HEK293T (cell line): ENCODE measurements at regions not wholly inside any gene's neighbourhood (a gene's known extent, or its start where the extent isn't known, plus 50 kb on each side); places are given as distances from the start of the nearest gene placed in this dataset.

ENCODE experiments used
- ARNT ChIP-seq: fragments of 450-650 bp; IDR thresholded peaks from 2 replicates; pipeline ENCODE4 v1.6.1; 2017; ENCODE audit warnings: mild to moderate bottlenecking
- BHLHE40 ChIP-seq: fragments of 450-650 bp; IDR thresholded peaks from 2 replicates; pipeline ENCODE4 v1.6.1; 2016; ENCODE audit warnings: mild to moderate bottlenecking, moderate library complexity, borderline replicate concordance
- CTBP1 ChIP-seq: fragments of 450-650 bp; IDR thresholded peaks from 2 replicates; pipeline ENCODE4 v1.6.1; 2016; ENCODE audit warnings: borderline replicate concordance
- ELF4 ChIP-seq: fragments of 450-650 bp; IDR thresholded peaks from 2 replicates; pipeline ENCODE4 v1.6.1; 2017; ENCODE audit warnings: antibody characterized with exemption
- FOXA1 ChIP-seq: fragments of 450-650 bp; IDR thresholded peaks from 2 replicates; pipeline ENCODE4 v1.6.1; 2016; ENCODE audit warnings: mild to moderate bottlenecking
- FOXK2 ChIP-seq: fragments of 450-650 bp; IDR thresholded peaks from 2 replicates; pipeline ENCODE4 v1.6.1; 2016; ENCODE audit warnings: mild to moderate bottlenecking
- FOXM1 ChIP-seq: fragments of 450-650 bp; IDR thresholded peaks from 2 replicates; pipeline ENCODE4 v1.6.1; 2017; ENCODE audit warnings: mild to moderate bottlenecking, borderline replicate concordance
- LEF1 ChIP-seq: fragments of 450-650 bp; IDR thresholded peaks from 2 replicates; pipeline ENCODE4 v1.6.1; 2017; ENCODE audit warnings: mild to moderate bottlenecking, borderline replicate concordance
- NFRKB ChIP-seq: fragments of 450-650 bp; IDR thresholded peaks from 2 replicates; pipeline ENCODE4 v1.6.1; 2016; ENCODE audit warnings: mild to moderate bottlenecking, moderate library complexity
- SP1 ChIP-seq: fragments of 450-650 bp; IDR thresholded peaks from 2 replicates; pipeline ENCODE4 v1.6.1; 2017
- SUZ12 ChIP-seq: fragments of 450-650 bp; IDR thresholded peaks from 2 replicates; pipeline ENCODE4 v1.6.1; 2016; ENCODE audit warnings: mild to moderate bottlenecking
- TARDBP ChIP-seq: fragments of 450-650 bp; IDR thresholded peaks from 2 replicates; pipeline ENCODE4 v1.6.1; 2016
- ZNF384 ChIP-seq: fragments of 450-650 bp; IDR thresholded peaks from 2 replicates; pipeline ENCODE4 v1.6.1; 2016
- TF ChIP-seq, protein P1 (sequence below): fragments of 450-650 bp; IDR thresholded peaks from 2 replicates; pipeline ENCODE4 v1.6.1; 2016

DNA sequence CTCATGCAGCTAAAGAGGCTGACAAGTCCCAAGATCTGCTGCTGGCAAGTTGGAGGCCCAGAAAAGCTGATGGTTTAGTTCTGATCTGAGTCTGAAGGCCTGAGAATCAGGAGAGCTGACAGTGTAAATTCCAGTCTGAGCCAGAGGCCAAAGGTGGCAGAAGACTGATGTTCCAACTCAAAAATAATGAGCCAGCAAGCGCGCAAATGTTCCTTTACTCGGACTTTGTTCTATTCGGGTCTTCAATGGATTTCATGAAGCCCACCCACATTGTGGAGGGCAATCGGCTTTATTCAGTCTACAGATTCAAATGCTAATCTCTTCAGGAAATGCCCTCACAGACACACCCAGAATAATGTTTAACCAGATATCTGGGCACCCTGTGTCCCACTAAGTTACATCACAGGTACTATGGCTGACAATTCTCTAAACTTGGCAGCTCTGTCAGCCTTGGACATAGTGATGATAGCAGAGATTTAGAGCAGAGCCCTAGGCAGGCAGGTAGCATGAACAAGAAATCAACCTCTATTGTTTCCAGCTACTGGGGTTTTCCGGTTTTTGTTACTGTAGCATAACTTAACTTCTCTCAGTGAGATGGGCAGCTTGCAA, 318.5 kb downstream of the HRH4 start:
- TF ChIP-seq, protein P1, sequence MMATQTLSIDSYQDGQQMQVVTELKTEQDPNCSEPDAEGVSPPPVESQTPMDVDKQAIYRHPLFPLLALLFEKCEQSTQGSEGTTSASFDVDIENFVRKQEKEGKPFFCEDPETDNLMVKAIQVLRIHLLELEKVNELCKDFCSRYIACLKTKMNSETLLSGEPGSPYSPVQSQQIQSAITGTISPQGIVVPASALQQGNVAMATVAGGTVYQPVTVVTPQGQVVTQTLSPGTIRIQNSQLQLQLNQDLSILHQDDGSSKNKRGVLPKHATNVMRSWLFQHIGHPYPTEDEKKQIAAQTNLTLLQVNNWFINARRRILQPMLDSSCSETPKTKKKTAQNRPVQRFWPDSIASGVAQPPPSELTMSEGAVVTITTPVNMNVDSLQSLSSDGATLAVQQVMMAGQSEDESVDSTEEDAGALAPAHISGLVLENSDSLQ = no peak
- TF ChIP-seq SUZ12 (no peak), NFRKB (no peak), BHLHE40 (no peak), SP1 (no peak), ELF4 (no peak), FOXK2 (no peak), FOXM1 (no peak), ZNF384 (no peak), FOXA1 (no peak), CTBP1 (no peak), LEF1 (no peak), ARNT (no peak), TARDBP (no peak)
